HepG2 (cell line): ENCODE measurements at regions not wholly inside any gene's neighbourhood (a gene's known extent, or its start where the extent isn't known, plus 50 kb on each side); places are given as distances from the start of the nearest gene placed in this dataset.

Experiments
- FOXA1 ChIP-seq, 2 experiments: fragments of 450-650 bp in 1 of 2; sonication (generic) in 1 of 2; formaldehyde crosslinking in 1 of 2; IDR thresholded peaks; 2 replicates each; pipeline versions ENCODE4 v1.4.0 to v1.6.1; 2016 to 2020; ENCODE audit warnings: missing genetic modification reagents in 1 of 2
- HNF4G ChIP-seq, 2 experiments: sonication (generic) in 1 of 2; formaldehyde crosslinking in 1 of 2; IDR thresholded peaks; 2 replicates each; pipeline versions ENCODE4 v1.4.0 to v1.6.1; 2011 to 2020; ENCODE audit warnings: borderline replicate concordance in 2 of 2, low read depth in 2 of 2, mild to moderate bottlenecking in 2 of 2, low read length in 1 of 2, missing genetic modification reagents in 1 of 2, moderate library complexity in 1 of 2
- ZFP36 ChIP-seq: fragments of 150-350 bp; IDR thresholded peaks from 2 replicates; pipeline ENCODE4 v1.6.1; 2018; ENCODE audit warnings: borderline replicate concordance, low read length, low read depth; ENCODE audit not compliant: partially characterized antibody
- ZKSCAN1 ChIP-seq: fragments of 150-350 bp; IDR thresholded peaks from 2 replicates; pipeline ENCODE4 v1.6.1; 2014; ENCODE audit warnings: low read length
- ZNF570 ChIP-seq: sonication (generic); formaldehyde crosslinking; IDR thresholded peaks from 2 replicates; pipeline ENCODE4 v1.4.0; 2020; ENCODE audit warnings: mild to moderate bottlenecking, missing genetic modification reagents, borderline replicate concordance
- ZNF768 ChIP-seq: sonication (generic); formaldehyde crosslinking; IDR thresholded peaks from 2 replicates; pipeline ENCODE4 v1.4.0; 2020; ENCODE audit warnings: missing genetic modification reagents
- ZNF816 ChIP-seq: sonication (generic); formaldehyde crosslinking; IDR thresholded peaks from 2 replicates; pipeline ENCODE4 v1.8.0; 2022; ENCODE audit warnings: missing genetic modification reagents, mild to moderate bottlenecking, borderline replicate concordance
- TF ChIP-seq, protein P1 (sequence below): IDR thresholded peaks from 2 replicates; pipeline ENCODE4 v1.4.0; 2020; ENCODE audit warnings: mild to moderate bottlenecking, missing genetic modification reagents

DNA sequence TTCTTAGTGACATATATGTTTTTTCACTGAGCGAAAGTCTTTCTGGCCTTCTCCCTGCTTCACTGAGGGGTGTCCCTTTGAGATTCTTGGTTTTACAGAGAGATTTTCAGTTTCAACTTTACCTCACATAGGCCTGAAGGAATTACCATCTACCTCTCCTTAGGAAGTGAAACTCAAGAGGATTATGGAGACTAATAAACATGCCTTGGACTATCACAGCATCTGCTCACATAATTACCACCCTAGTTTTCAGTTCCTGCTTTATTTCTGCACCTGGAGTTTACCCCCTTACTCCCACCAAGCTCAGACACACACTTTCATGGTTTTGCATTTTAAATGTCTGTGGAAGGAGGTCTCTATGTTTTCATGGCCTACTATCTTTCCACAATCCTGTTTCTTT is 118.3 kb upstream of the SCAF11 start:
- TF ChIP-seq ZNF768 (CRISPR knock-in tag) (no peak), ZFP36 (no peak), ZNF570 (CRISPR knock-in tag) (no peak), HNF4G (IDR thresholded peaks at IDR 0.05; ENCODE audit: borderline replicate concordance, low read depth, low read length) (no peak), HNF4G (CRISPR knock-in tag; IDR thresholded peaks at IDR 0.05; ENCODE audit: borderline replicate concordance, low read depth) (no peak), FOXA1 (IDR thresholded peaks at IDR 0.05) (no peak), FOXA1 (CRISPR knock-in tag; IDR thresholded peaks at IDR 0.05) (no peak), ZKSCAN1 (no peak), ZNF816 (CRISPR knock-in tag) (no peak)
- TF ChIP-seq, protein P1, sequence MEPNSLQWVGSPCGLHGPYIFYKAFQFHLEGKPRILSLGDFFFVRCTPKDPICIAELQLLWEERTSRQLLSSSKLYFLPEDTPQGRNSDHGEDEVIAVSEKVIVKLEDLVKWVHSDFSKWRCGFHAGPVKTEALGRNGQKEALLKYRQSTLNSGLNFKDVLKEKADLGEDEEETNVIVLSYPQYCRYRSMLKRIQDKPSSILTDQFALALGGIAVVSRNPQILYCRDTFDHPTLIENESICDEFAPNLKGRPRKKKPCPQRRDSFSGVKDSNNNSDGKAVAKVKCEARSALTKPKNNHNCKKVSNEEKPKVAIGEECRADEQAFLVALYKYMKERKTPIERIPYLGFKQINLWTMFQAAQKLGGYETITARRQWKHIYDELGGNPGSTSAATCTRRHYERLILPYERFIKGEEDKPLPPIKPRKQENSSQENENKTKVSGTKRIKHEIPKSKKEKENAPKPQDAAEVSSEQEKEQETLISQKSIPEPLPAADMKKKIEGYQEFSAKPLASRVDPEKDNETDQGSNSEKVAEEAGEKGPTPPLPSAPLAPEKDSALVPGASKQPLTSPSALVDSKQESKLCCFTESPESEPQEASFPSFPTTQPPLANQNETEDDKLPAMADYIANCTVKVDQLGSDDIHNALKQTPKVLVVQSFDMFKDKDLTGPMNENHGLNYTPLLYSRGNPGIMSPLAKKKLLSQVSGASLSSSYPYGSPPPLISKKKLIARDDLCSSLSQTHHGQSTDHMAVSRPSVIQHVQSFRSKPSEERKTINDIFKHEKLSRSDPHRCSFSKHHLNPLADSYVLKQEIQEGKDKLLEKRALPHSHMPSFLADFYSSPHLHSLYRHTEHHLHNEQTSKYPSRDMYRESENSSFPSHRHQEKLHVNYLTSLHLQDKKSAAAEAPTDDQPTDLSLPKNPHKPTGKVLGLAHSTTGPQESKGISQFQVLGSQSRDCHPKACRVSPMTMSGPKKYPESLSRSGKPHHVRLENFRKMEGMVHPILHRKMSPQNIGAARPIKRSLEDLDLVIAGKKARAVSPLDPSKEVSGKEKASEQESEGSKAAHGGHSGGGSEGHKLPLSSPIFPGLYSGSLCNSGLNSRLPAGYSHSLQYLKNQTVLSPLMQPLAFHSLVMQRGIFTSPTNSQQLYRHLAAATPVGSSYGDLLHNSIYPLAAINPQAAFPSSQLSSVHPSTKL (CRISPR knock-in tag), result no peak
